Heart right ventricle (tissue), 16 donors: ENCODE measurements at regions not wholly inside any gene's neighbourhood (a gene's known extent, or its start where the extent isn't known, plus 50 kb on each side); places are given as distances from the start of the nearest gene placed in this dataset.

Experiments
- ATAC-seq, 8 donors: fragments of 200-7000 bp; cut with Tn5 transposase; one replicate each; pipeline ENCODE4 v1.9.1; 2020; ENCODE audit warnings: mild to moderate bottlenecking in 8 of 8, moderate library complexity in 8 of 8, moderate number of reproducible peaks in 1 of 8
- DNase-seq, 2 donors: peaks; one replicate each; pipeline ENCODE4 v3.0.0-alpha.2; 2020
- H3K27ac ChIP-seq, 10 donors: fragments of 200-600 bp; sonication (generic) in 2 of 10; one replicate each; pipeline versions ENCODE4 v1.5.0 to v1.8.0; 2020 to 2022; ENCODE audit warnings: mild to moderate bottlenecking in 3 of 10
- H3K27me3 ChIP-seq, 7 donors: fragments of 200-600 bp; one replicate each; pipeline ENCODE4 v1.8.0; 2021 to 2022; ENCODE audit warnings: mild to moderate bottlenecking in 2 of 7
- H3K36me3 ChIP-seq, 9 donors: fragments of 200-600 bp; sonication (generic) in 1 of 9; one replicate each; pipeline versions ENCODE4 v1.5.0 to v1.8.0; 2020 to 2022; ENCODE audit warnings: mild to moderate bottlenecking in 2 of 9
- H3K4me1 ChIP-seq, 9 donors: fragments of 200-600 bp; sonication (generic) in 1 of 9; one replicate each; pipeline versions ENCODE4 v1.5.0 to v1.8.0; 2020 to 2022; ENCODE audit warnings: mild to moderate bottlenecking in 4 of 9
- H3K4me3 ChIP-seq, 10 donors: fragments of 200-600 bp; sonication (generic) in 2 of 10; one replicate each; pipeline versions ENCODE4 v1.5.0 to v1.8.0; 2020 to 2022; ENCODE audit warnings: mild to moderate bottlenecking in 7 of 10, moderate library complexity in 2 of 10
- H3K9me3 ChIP-seq, 11 donors: fragments of 200-600 bp in 10 of 11; sonication (generic) in 2 of 11; one replicate each; pipeline versions ENCODE4 v1.5.0 to v1.8.0; 2013 to 2022; ENCODE audit warnings: mild to moderate bottlenecking in 2 of 11, control low read depth in 1 of 11, moderate library complexity in 1 of 11
- CTCF ChIP-seq, 9 donors: fragments of 200-600 bp; sonication (generic) in 2 of 9; IDR thresholded peaks; one replicate each; pipeline versions ENCODE4 v1.5.0 to v1.8.0; 2021 to 2022; ENCODE audit warnings: antibody characterized with exemption in 9 of 9, mild to moderate bottlenecking in 5 of 9, moderate library complexity in 1 of 9
- WGBS, 2 donors: extraction: QIAGEN DNeasy Blood & Tissue Kit; methylation state at CpG; one replicate each; pipeline ENCODE4 v1.1.7; 2013; ENCODE audit warnings: inconsistent platforms in 1 of 2; 5-methylcytosine and 5-hydroxymethylcytosine counted together
- intact Hi-C, 10 donors: fragments of 100-400 bp; cut with DNase I; formaldehyde crosslinking; loops; one replicate each; pipeline versions ENCODE4 v1.11.1 to v1.14.2; 2022
- donor health status: Arrhythmogenic right ventricular cardiomyopathy.
- donor health status: ischemic (EF 13 %, LVEDD 7.1; RV severe dilation, severe dysfunction).
- donor health status: healthy with polysubstance abuse.
- donor health status: DM: no; HTN: yes; CAD: no.
- donor health status: DM: no; HTN: no; CAD: no.
- donor health status: ischemic (EF 25% LVEDD 6.9; RV normal size, moderate dysfunction).
- donor health status: ischemic (EF 25% LVEDD 5.7; RV mildly dilated, moderate dysfunction).
- donor health status: healthy.
- donor health status: DM: yes; HTN: yes; CAD: no.
- donor health status: Ischemic cardiomyopathy.
- donor health status: ischemic (EF 35%, LVEDD 5.7; RV mildly dilated, moderate dysfunction).
- donor health status: nonischemic (EF 11% LVEDD 7.7; RV severe dilation, severe dysfunction).
- donor health status: DM: yes; HTN: yes; CAD: no.
- donor health status: PGD.
- donor health status: ischemic (EF 29% LVEDD 5.4; RV normal size, mild dysfunction).
- donor health status: nonischemic (EF 23%, LVEDD 6.1; RV moderate dilation, normal function).

- no peak for TF ChIP-seq CTCF (IDR thresholded peaks at IDR 0.05)
- no peak overlapping the region for H3K4me3 ChIP-seq
- H3K27me3 ChIP-seq = no peaks in the 10 kb centered on the region
- 88 to 91% methylated on average over 14 of the region's 14 CpGs for WGBS, 2 donors
- H3K4me1 ChIP-seq = no peaks in the 10 kb centered on the region
- H3K36me3 ChIP-seq = no peaks in the 10 kb centered on the region
- peaks cover 0 to 49% (median 25%) of the 10 kb centered on the region in 11 donors for H3K9me3 ChIP-seq
- intact Hi-C loops = loop anchor here in 1 of 10 donors (5.0 kb wide), 1 partner anchor 1776 kb away; no protein-coding TSS in a partner anchor
- no peak overlapping the region for H3K27ac ChIP-seq
- DNase-seq = no peak
- no peak for ATAC-seq
Measured at GRCh38 chr22:49608660-49609059, 219.0 kb downstream of the BRD1 start.

GRCh38 chr22:49608228-49608627, 219.4 kb downstream of the BRD1 start:
- Histone ChIP-seq H3K27me3 (no peaks in the 10 kb centered on the region), H3K36me3 (no peaks in the 10 kb centered on the region), H3K4me1 (no peaks in the 10 kb centered on the region), H3K4me3 (no peak overlapping the region), H3K9me3 (peaks cover 0 to 48% (median 25%) of the 10 kb centered on the region in 11 donors), H3K27ac (no peak overlapping the region)
- ATAC-seq = no peak
- no peak for DNase-seq
- intact Hi-C loops = loop anchor here in 1 of 10 donors (5.0 kb wide), 1 partner anchor 1776 kb away; no protein-coding TSS in a partner anchor
- TF ChIP-seq CTCF (IDR thresholded peaks at IDR 0.05) = no peak
- WGBS, 2 donors = 79 to 83% methylated on average over 8 of the region's 8 CpGs

- TF ChIP-seq CTCF (IDR thresholded peaks at IDR 0.05) = no peak
- no peak for DNase-seq
- Histone ChIP-seq H3K27me3 (no peaks in the 10 kb centered on the region), H3K36me3 (no peaks in the 10 kb centered on the region), H3K4me1 (no peaks in the 10 kb centered on the region), H3K9me3 (peaks cover 0 to 44% (median 21%) of the 10 kb centered on the region in 11 donors), H3K4me3 (no peak overlapping the region), H3K27ac (no peak overlapping the region)
- intact Hi-C loops = loop anchor here in 1 of 10 donors (5.0 kb wide), 1 partner anchor 1776 kb away; no protein-coding TSS in a partner anchor
- 89 to 90% methylated on average over 13 of the region's 13 CpGs for WGBS, 2 donors
- ATAC-seq = no peak
Measured at GRCh38 chr22:49607821-49608220, 219.9 kb downstream of the BRD1 start.

GRCh38 chr22:49606562-49607290, 220.9 kb downstream of the BRD1 start:
- ATAC-seq = no peak
- 92 to 93% methylated on average over 18 of the region's 18 CpGs for WGBS, 2 donors
- Histone ChIP-seq H3K36me3 (no peaks in the 10 kb centered on the region), H3K9me3 (peaks cover 0 to 33% (median 18%) of the 10 kb centered on the region in 11 donors), H3K27ac (no peak overlapping the region), H3K4me3 (no peak overlapping the region), H3K27me3 (no peaks in the 10 kb centered on the region), H3K4me1 (no peaks in the 10 kb centered on the region)
- intact Hi-C loops = loop anchor here in 1 of 10 donors (5.0 kb wide), 1 partner anchor 1774 kb away; no protein-coding TSS in a partner anchor
- DNase-seq = no peak
- TF ChIP-seq CTCF (IDR thresholded peaks at IDR 0.05) = no peak
